HepG2 (cell line): ENCODE measurements at regions not wholly inside any gene's neighbourhood (a gene's known extent, or its start where the extent isn't known, plus 50 kb on each side); places are given as distances from the start of the nearest gene placed in this dataset.

ENCODE experiments used
- ATAC-seq: fragments of 200-7000 bp; cut with Tn5 transposase; 3 replicates; pipeline ENCODE4 v1.9.1; 2020; ENCODE audit warnings: mild to moderate bottlenecking, moderate library complexity
- BruUV-seq: library from RNA; stranded (reverse); fragments of 400-500 nt; replicated peaks from 2 replicates; lab custom pipeline; 2021; lab: Mats Ljungman, UMichigan
- CTCF ChIA-PET: fragments of 300-600 bp; formaldehyde crosslinking; extraction: SDS; loops from one replicate; lab custom pipeline; 2021; ENCODE audit warnings: low total read pairs, inconsistent platforms, low intra/inter-chr PET ratio; lab: Yijun Ruan, JAX
- POLR2A ChIA-PET: fragments of 350-600 bp; sonication (Branson Sonifier 250); formaldehyde crosslinking; loops from one replicate; lab custom pipeline; 2020; ENCODE audit warnings: antibody characterized with exemption, inconsistent platforms; lab: Yijun Ruan, JAX
- DNase-seq: peaks from one replicate; pipeline ENCODE4 v3.0.0-alpha.2; 2015; ENCODE audit warnings: low spot score
- FAIRE-seq: peaks from 3 replicates; lab custom pipeline; 2011; peaks lifted over from hg19 to GRCh38; lab: Jason Lieb, UNC
- H2AFZ ChIP-seq: one replicate; pipeline ENCODE4 v1.6.1; 2011; ENCODE audit warnings: low read length, inconsistent platforms
- H3K27ac ChIP-seq: fragments of 300-600 bp; 3 replicates; pipeline ENCODE4 v1.8.0; 2011; ENCODE audit warnings: mixed run types, mild to moderate bottlenecking, mixed read lengths, low read length, inconsistent platforms; ENCODE audit not compliant: insufficient read depth; ENCODE audit errors: extremely low read length
- H3K27me3 ChIP-seq, 2 experiments: fragments of 200-600 bp in 1 of 2; 2 replicates in 1 of 2; 3 replicates in 1 of 2; pipeline versions ENCODE4 v1.6.0 to v1.8.0; 2011; ENCODE audit warnings: low read length in 2 of 2, mild to moderate bottlenecking in 2 of 2, moderate library complexity in 2 of 2, inconsistent platforms in 1 of 2; ENCODE audit not compliant: insufficient read depth in 2 of 2, control insufficient read depth in 1 of 2
- H3K36me3 ChIP-seq, 2 experiments: fragments of 200-600 bp in 1 of 2; replicated peaks in 1 of 2; 2 replicates in 1 of 2; 3 replicates in 1 of 2; pipeline versions ENCODE4 v1.5.1 to v1.8.0; 2011; ENCODE audit warnings: low read length in 2 of 2, inconsistent platforms in 1 of 2; ENCODE audit not compliant: insufficient read depth in 2 of 2, control insufficient read depth in 1 of 2
- H3K4me1 ChIP-seq: 2 replicates; pipeline ENCODE4 v1.5.1; 2012; ENCODE audit warnings: low read length, inconsistent platforms; ENCODE audit not compliant: insufficient read depth
- H3K4me2 ChIP-seq: 2 replicates; pipeline ENCODE4 v1.6.0; 2011; ENCODE audit warnings: low read depth, low read length, inconsistent platforms
- H3K4me3 ChIP-seq, 3 experiments: fragments of 200-600 bp in 1 of 3; sonication (generic), shearing (Covaris generic) in 1 of 3; replicated peaks in 1 of 3; 2 replicates each; pipeline ENCODE4 v1.5.1; 2011 to 2016; ENCODE audit warnings: low read length in 3 of 3, inconsistent platforms in 2 of 3, low read depth in 2 of 3, mild to moderate bottlenecking in 2 of 3, control low read depth in 1 of 3, mixed read lengths in 1 of 3; ENCODE audit not compliant: insufficient read depth in 1 of 3
- H3K79me2 ChIP-seq: one replicate; pipeline ENCODE4 v1.6.1; 2011; ENCODE audit warnings: low read length, inconsistent platforms; ENCODE audit not compliant: insufficient read depth
- H3K9ac ChIP-seq: 2 replicates; pipeline ENCODE4 v1.6.0; 2011; ENCODE audit warnings: mild to moderate bottlenecking, low read depth, low read length, inconsistent platforms; ENCODE audit not compliant: insufficient read depth
- H3K9me3 ChIP-seq: 2 replicates; pipeline ENCODE4 v1.5.1; 2012; ENCODE audit warnings: mild to moderate bottlenecking, low read length
- H4K20me1 ChIP-seq: 2 replicates; pipeline ENCODE4 v1.6.0; 2011; ENCODE audit warnings: inconsistent platforms, mild to moderate bottlenecking, low read length, moderate library complexity; ENCODE audit not compliant: insufficient read depth
- MNT ChIP-seq: fragments of 450-650 bp; IDR thresholded peaks from 2 replicates; pipeline ENCODE4 v1.6.1; 2016
- NCOA2 ChIP-seq: sonication (generic); formaldehyde crosslinking; IDR thresholded peaks from 2 replicates; pipeline ENCODE4 v1.8.0; 2022; ENCODE audit warnings: inconsistent platforms
- TBX2 ChIP-seq: sonication (generic); formaldehyde crosslinking; IDR thresholded peaks from 2 replicates; pipeline ENCODE4 v1.5.0; 2020; ENCODE audit warnings: missing genetic modification reagents, mild to moderate bottlenecking, borderline replicate concordance
- ZNF3 ChIP-seq: IDR thresholded peaks from 2 replicates; pipeline ENCODE4 v1.7.0; 2017; ENCODE audit warnings: inconsistent platforms
- ZNF609 ChIP-seq: sonication (generic); formaldehyde crosslinking; IDR thresholded peaks from 2 replicates; pipeline ENCODE4 v1.4.0; 2020; ENCODE audit warnings: mild to moderate bottlenecking, missing genetic modification reagents, borderline replicate concordance
- ZNF724P ChIP-seq: sonication (generic); formaldehyde crosslinking; IDR thresholded peaks from 2 replicates; pipeline ENCODE4 v1.8.0; 2022; ENCODE audit warnings: missing genetic modification reagents, borderline replicate concordance
- WGBS: methylation state at CpG from one replicate; pipeline ENCODE4 v1.1.6; 2017; ENCODE audit warnings: low lambda C conversion rate; 5-methylcytosine and 5-hydroxymethylcytosine counted together
- in situ Hi-C: cut with HindIII; loops from 2 replicates; pipeline ENCODE4 v1.10.0; 2017; ENCODE audit warnings: low pct_unique_long_range_greater_than_20kb; ENCODE audit not compliant: extremely low pct_ligation_motif_present
- intact Hi-C: fragments of 100-400 bp; cut with micrococcal nuclease; formaldehyde crosslinking; loops from one replicate; pipeline ENCODE4 v1.10.0; 2022; ENCODE audit not compliant: unreplicated experiment

- TF ChIP-seq ZNF609: no peak
- TF ChIP-seq ZNF724P: no peak
- no peak for TF ChIP-seq ZNF3
These were observed 77.2 kb upstream of the INCENP start (continued) for GRCh38 chr11:62046568-62047100.

GRCh38 chr11:62044639-62045121 is 77.2 kb upstream of the FTH1 start:
- in situ Hi-C loops (no loop called here), intact Hi-C loops (no loop called here)
- no peak overlapping the region for H3K9ac ChIP-seq
- TF ChIP-seq MNT: peak; percentile 34
- no peak for TF ChIP-seq NCOA2 (CRISPR knock-in tag)
- no peak for TF ChIP-seq TBX2
- H3K36me3 ChIP-seq: no peaks in the 10 kb centered on the region
- CTCF ChIA-PET: no interaction called here
- peaks cover 3 to 9% of the 10 kb centered on the region in 2 experiments; a peak in 4 of 5 replicates for H3K27me3 ChIP-seq
- H2AFZ ChIP-seq: no peak overlapping the region
- BruUV-seq: no TSS peak
- H3K79me2 ChIP-seq: no peaks in the 10 kb centered on the region
- FAIRE-seq (no peak), DNase-seq (no peak), ATAC-seq (no peak)
- H3K4me2 ChIP-seq: no peak overlapping the region
- WGBS: 67% methylated on average over 8 of the region's 8 CpGs
- no peak overlapping the region for H3K27ac ChIP-seq
- no peak overlapping the region for H3K4me3 ChIP-seq
- peaks cover 46% of the 10 kb centered on the region for H3K4me1 ChIP-seq
- H4K20me1 ChIP-seq: no peaks in the 10 kb centered on the region
- POLR2A ChIA-PET: no interaction called here
- H3K9me3 ChIP-seq: no peaks in the 10 kb centered on the region
